ENCODE measurements at regions not wholly inside any gene's neighbourhood (a gene's known extent, or its start where the extent isn't known, plus 50 kb on each side); places are given as distances from the start of the nearest gene placed in this dataset.
A peak's percentile ranks its signal among the peaks of the same experiment; 100 is the strongest.
"Not testable (repeated sequence)": the region's sequence is repeated elsewhere in the genome, so short reads cannot be mapped to it uniquely, and the experiment has no call there.

DNA sequence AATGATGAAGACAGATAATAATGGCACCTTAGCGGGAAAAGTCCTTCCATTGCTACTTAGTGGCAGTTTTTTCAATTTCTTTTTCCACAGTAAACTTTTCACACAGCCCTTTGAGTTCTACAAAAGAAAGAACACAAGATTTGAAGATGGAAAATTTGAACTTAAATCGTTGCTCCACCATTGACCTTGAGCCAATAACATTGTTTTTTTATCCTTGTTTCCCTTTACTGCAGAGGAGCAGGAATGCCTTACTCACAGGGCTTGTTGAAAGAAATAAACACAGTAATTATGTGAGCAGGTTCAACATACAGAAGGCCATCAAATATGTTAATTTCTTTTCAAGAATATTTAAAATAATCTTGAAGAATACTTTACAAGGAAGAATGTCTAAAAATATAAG lies 181.5 kb upstream of the KRR1 start:
- no peak for TF ChIP-seq EZH2phosphoT487 (IDR thresholded peaks at IDR 0.05; ENCODE audit: borderline replicate concordance)
- TF ChIP-seq, protein P1, sequence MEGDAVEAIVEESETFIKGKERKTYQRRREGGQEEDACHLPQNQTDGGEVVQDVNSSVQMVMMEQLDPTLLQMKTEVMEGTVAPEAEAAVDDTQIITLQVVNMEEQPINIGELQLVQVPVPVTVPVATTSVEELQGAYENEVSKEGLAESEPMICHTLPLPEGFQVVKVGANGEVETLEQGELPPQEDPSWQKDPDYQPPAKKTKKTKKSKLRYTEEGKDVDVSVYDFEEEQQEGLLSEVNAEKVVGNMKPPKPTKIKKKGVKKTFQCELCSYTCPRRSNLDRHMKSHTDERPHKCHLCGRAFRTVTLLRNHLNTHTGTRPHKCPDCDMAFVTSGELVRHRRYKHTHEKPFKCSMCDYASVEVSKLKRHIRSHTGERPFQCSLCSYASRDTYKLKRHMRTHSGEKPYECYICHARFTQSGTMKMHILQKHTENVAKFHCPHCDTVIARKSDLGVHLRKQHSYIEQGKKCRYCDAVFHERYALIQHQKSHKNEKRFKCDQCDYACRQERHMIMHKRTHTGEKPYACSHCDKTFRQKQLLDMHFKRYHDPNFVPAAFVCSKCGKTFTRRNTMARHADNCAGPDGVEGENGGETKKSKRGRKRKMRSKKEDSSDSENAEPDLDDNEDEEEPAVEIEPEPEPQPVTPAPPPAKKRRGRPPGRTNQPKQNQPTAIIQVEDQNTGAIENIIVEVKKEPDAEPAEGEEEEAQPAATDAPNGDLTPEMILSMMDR (conservative IDR thresholded peaks at IDR 0.05; ENCODE audit: low read length): no peak

DNA sequence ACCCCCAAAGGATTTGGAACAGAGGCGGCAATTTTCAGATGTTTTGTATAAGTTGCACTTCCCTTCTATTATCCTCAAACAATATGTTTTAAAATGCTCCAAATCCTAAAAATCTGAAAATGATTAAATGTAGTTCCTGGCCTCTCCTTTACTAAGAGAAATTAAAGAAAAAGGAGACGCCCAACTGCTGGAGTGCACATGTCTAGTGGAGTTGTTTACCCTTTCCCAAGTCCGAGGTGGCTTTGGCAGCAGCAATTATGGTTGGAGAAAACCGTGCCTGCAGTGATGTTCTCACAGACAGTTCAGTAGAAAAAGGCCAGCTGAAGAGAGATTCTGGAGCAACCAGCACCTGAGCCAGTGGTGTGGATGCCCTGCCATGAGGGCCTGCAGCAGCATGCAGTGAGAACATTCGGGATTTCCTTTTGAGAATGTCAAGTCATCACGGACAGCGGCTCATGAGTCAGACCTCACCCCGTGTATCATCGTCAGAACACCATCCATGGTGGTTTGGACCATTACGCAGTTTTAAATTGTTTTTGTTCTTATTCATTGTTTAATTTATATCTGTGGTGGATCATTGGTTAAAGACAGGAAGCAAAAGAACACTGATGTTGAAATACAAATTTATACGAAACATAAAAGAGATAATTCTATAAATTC lies 179.0 kb upstream of the KRR1 start:
- peaks cover 9% of the 10 kb centered on the region for H3K4me1 ChIP-seq (ENCODE audit: insufficient read depth, low read length, poor library complexity, severe bottlenecking)
- H3K4me2 ChIP-seq (ENCODE audit: low read depth, low read length, poor library complexity, severe bottlenecking): no peak overlapping the region
- H3K79me2 ChIP-seq (ENCODE audit: insufficient read depth, low read length): no peaks in the 10 kb centered on the region
- no peaks in the 10 kb centered on the region for H3K9me3 ChIP-seq (ENCODE audit: insufficient read depth, low read depth, low read length)
- H3K9me2 ChIP-seq (replicated peaks; ENCODE audit: low read depth, low read length): no peaks in the 10 kb centered on the region
- no peak overlapping the region for H3K9ac ChIP-seq (ENCODE audit: low read depth, low read length, poor library complexity, severe bottlenecking)
- H3K4me3 ChIP-seq (ENCODE audit: low read length, poor library complexity, severe bottlenecking): no peak overlapping the region
- H3F3A ChIP-seq (ENCODE audit: low read depth): no peaks in the 10 kb centered on the region
- H4K20me1 ChIP-seq (ENCODE audit: insufficient read depth, low read length, poor library complexity, severe bottlenecking): no peaks in the 10 kb centered on the region
- no peaks in the 10 kb centered on the region for H3K27me3 ChIP-seq (ENCODE audit: insufficient read depth, low read length, poor library complexity, severe bottlenecking)
- TF ChIP-seq, protein P1 (conservative IDR thresholded peaks at IDR 0.05; ENCODE audit: low read length): no peak
- TF ChIP-seq EZH2phosphoT487 (IDR thresholded peaks at IDR 0.05; ENCODE audit: borderline replicate concordance): no peak
- H2AFZ ChIP-seq (ENCODE audit: low read length): no peak overlapping the region; the same call in 1 of the 2 replicates
- H3K36me3 ChIP-seq (ENCODE audit: insufficient read depth, low read length): no peaks in the 10 kb centered on the region

More for the DNA sequence above, 181.5 kb upstream of the KRR1 start:
- H3F3A ChIP-seq (ENCODE audit: low read depth): no peaks in the 10 kb centered on the region
- 0 out of 2 replicates have a peak overlapping the region, but pooled peaks have one; percentile 37 for H2AFZ ChIP-seq (ENCODE audit: low read length)
- H4K20me1 ChIP-seq (ENCODE audit: insufficient read depth, low read length, poor library complexity, severe bottlenecking): no peaks in the 10 kb centered on the region
- H3K9me3 ChIP-seq (ENCODE audit: insufficient read depth, low read depth, low read length): no peaks in the 10 kb centered on the region
- H3K9me2 ChIP-seq (replicated peaks; ENCODE audit: low read depth, low read length): no peaks in the 10 kb centered on the region
- no peak overlapping the region for H3K4me2 ChIP-seq (ENCODE audit: low read depth, low read length, poor library complexity, severe bottlenecking)
- peaks cover 9% of the 10 kb centered on the region for H3K4me1 ChIP-seq (ENCODE audit: insufficient read depth, low read length, poor library complexity, severe bottlenecking)
- H3K4me3 ChIP-seq (ENCODE audit: low read length, poor library complexity, severe bottlenecking): no peak overlapping the region
- H3K79me2 ChIP-seq (ENCODE audit: insufficient read depth, low read length): no peaks in the 10 kb centered on the region
- no peaks in the 10 kb centered on the region for H3K36me3 ChIP-seq (ENCODE audit: insufficient read depth, low read length)
- no peak overlapping the region for H3K9ac ChIP-seq (ENCODE audit: low read depth, low read length, poor library complexity, severe bottlenecking)
- H3K27me3 ChIP-seq (ENCODE audit: insufficient read depth, low read length, poor library complexity, severe bottlenecking): no peaks in the 10 kb centered on the region

DNA sequence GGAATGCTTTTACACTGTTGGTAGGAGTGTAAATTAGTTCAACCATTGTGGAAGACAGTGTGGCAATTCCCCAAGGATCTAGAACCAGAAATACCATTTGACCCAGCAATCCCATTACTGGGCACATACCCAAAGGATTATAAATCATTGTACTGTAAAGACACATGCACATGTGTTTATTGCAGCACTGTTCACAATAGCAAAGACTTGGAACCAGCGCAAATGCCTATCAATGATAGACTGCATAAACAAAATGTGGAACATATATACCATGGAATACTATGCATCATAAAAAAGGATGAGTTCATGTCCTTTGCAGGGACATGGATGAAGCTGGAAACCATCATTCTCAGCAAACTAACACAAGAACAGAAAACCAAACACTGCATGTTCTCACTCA lies 174.8 kb upstream of the KRR1 start:
- H3K36me3 ChIP-seq (ENCODE audit: insufficient read depth, low read length); H3K79me2 ChIP-seq (ENCODE audit: insufficient read depth, low read length); H3F3A ChIP-seq (ENCODE audit: low read depth); H3K4me3 ChIP-seq (ENCODE audit: low read length, poor library complexity, severe bottlenecking); H3K9me2 ChIP-seq (replicated peaks; ENCODE audit: low read depth, low read length); H3K27me3 ChIP-seq (ENCODE audit: insufficient read depth, low read length, poor library complexity, severe bottlenecking); H4K20me1 ChIP-seq (ENCODE audit: insufficient read depth, low read length, poor library complexity, severe bottlenecking); H3K9ac ChIP-seq (ENCODE audit: low read depth, low read length, poor library complexity, severe bottlenecking); H2AFZ ChIP-seq (ENCODE audit: low read length); H3K4me2 ChIP-seq (ENCODE audit: low read depth, low read length, poor library complexity, severe bottlenecking); H3K9me3 ChIP-seq (ENCODE audit: insufficient read depth, low read depth, low read length): not testable (repeated sequence)
- H3K4me1 ChIP-seq (ENCODE audit: insufficient read depth, low read length, poor library complexity, severe bottlenecking): peaks cover 27% of the 10 kb centered on the region

DNA sequence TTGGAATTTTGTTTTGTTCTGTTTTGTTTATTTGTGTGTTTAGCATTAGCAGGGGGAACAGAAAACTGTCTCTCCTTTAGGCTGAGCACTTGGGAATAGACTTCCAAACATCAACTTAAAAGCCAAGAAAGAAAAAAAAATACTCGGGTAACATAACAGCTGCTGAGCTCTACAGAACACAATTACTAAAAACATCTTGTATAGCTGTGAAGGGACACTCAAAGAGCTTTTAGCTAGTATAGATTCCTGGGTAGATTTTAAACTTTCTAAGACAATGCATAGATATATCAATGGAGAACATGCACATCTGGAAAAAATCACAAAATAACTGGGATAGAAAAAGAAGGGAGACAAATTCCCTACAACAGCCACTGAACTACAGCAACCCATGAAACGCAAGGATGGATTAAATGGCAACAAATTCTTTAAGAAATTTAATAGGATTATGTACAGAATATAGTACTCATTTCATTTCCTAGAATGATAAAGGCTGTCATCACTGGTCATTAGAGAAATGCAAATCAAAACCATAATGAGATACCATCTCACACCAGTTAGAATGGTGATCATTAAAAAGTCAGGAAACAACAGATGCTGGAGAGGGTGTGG lies 174.3 kb upstream of the KRR1 start:
- H3K9ac ChIP-seq (ENCODE audit: low read depth, low read length, poor library complexity, severe bottlenecking): no peak overlapping the region
- no peak for TF ChIP-seq EZH2phosphoT487 (IDR thresholded peaks at IDR 0.05; ENCODE audit: borderline replicate concordance)
- TF ChIP-seq, protein P1 (conservative IDR thresholded peaks at IDR 0.05; ENCODE audit: low read length): no peak
- no peaks in the 10 kb centered on the region for H3K9me3 ChIP-seq (ENCODE audit: insufficient read depth, low read depth, low read length)
- H3K79me2 ChIP-seq (ENCODE audit: insufficient read depth, low read length): no peaks in the 10 kb centered on the region
- no peaks in the 10 kb centered on the region for H4K20me1 ChIP-seq (ENCODE audit: insufficient read depth, low read length, poor library complexity, severe bottlenecking)
- no peak overlapping the region for H3K4me2 ChIP-seq (ENCODE audit: low read depth, low read length, poor library complexity, severe bottlenecking)
- H2AFZ ChIP-seq (ENCODE audit: low read length): no peak overlapping the region
- no peaks in the 10 kb centered on the region for H3K27me3 ChIP-seq (ENCODE audit: insufficient read depth, low read length, poor library complexity, severe bottlenecking)
- no peaks in the 10 kb centered on the region for H3F3A ChIP-seq (ENCODE audit: low read depth)
- no peak overlapping the region for H3K4me3 ChIP-seq (ENCODE audit: low read length, poor library complexity, severe bottlenecking)
- H3K36me3 ChIP-seq (ENCODE audit: insufficient read depth, low read length): no peaks in the 10 kb centered on the region
- H3K4me1 ChIP-seq (ENCODE audit: insufficient read depth, low read length, poor library complexity, severe bottlenecking): peaks cover 27% of the 10 kb centered on the region
- H3K9me2 ChIP-seq (replicated peaks; ENCODE audit: low read depth, low read length): no peaks in the 10 kb centered on the region

Measured in Loucy (cell line).